Stromal cell of bone marrow (primary cell): ENCODE measurements at regions not wholly inside any gene's neighbourhood (a gene's known extent, or its start where the extent isn't known, plus 50 kb on each side); places are given as distances from the start of the nearest gene placed in this dataset.
A peak's percentile ranks its signal among the peaks of the same experiment; 100 is the strongest.

ENCODE experiments used
- DNase-seq: peaks from one replicate; pipeline ENCODE4 v3.0.0-alpha.2; 2012; ENCODE audit warnings: low read depth

- DNase-seq: no peak
Measured at GRCh38 chr3:177530908-177531307, 333.6 kb upstream of the TBL1XR1 start.

GRCh38 chr3:177536873-177537272, 339.6 kb upstream of the TBL1XR1 start:
- DNase-seq: no peak

- DNase-seq: no peak
Measured at GRCh38 chr3:177537612-177538011, 340.3 kb upstream of the TBL1XR1 start.

GRCh38 chr3:177538048-177538749, 340.9 kb upstream of the TBL1XR1 start:
- DNase-seq: peak; percentile 85

- DNase-seq: no peak
Measured at GRCh38 chr3:177538750-177539730, 341.8 kb upstream of the TBL1XR1 start.

- DNase-seq: no peak
Measured at GRCh38 chr3:177541541-177541940, 344.3 kb upstream of the TBL1XR1 start.

GRCh38 chr3:177545964-177546363, 348.7 kb upstream of the TBL1XR1 start:
- DNase-seq: no peak

GRCh38 chr3:177547711-177548350, 350.5 kb upstream of the TBL1XR1 start:
- no peak for DNase-seq

- DNase-seq: no peak
Measured at GRCh38 chr3:177550667-177551066, 353.4 kb upstream of the TBL1XR1 start.

GRCh38 chr3:177551431-177551836, 354.2 kb upstream of the TBL1XR1 start:
- no peak for DNase-seq

- DNase-seq: no peak
Measured at GRCh38 chr3:177552051-177552450, 354.8 kb upstream of the TBL1XR1 start.

GRCh38 chr3:177553012-177553411, 355.7 kb upstream of the TBL1XR1 start:
- DNase-seq: no peak

- DNase-seq: no peak
Measured at GRCh38 chr3:177553579-177553978, 356.3 kb upstream of the TBL1XR1 start.

GRCh38 chr3:177554895-177555759, 357.8 kb upstream of the TBL1XR1 start:
- DNase-seq: peak; percentile 81

GRCh38 chr3:177557548-177557947, 360.3 kb upstream of the TBL1XR1 start:
- DNase-seq: no peak

- no peak for DNase-seq
Measured at GRCh38 chr3:177561365-177561764, 364.1 kb upstream of the TBL1XR1 start.

- DNase-seq: no peak
Measured at GRCh38 chr3:177561769-177562392, 364.6 kb upstream of the TBL1XR1 start.

GRCh38 chr3:177563243-177563780, 366.0 kb upstream of the TBL1XR1 start:
- DNase-seq: no peak

GRCh38 chr3:177563792-177564191, 366.5 kb upstream of the TBL1XR1 start:
- DNase-seq: no peak

GRCh38 chr3:177565981-177566380, 368.7 kb upstream of the TBL1XR1 start:
- DNase-seq: no peak

GRCh38 chr3:177567833-177568232, 370.6 kb upstream of the TBL1XR1 start:
- DNase-seq: no peak
